HG03196 (cell line): ENCODE measurements at regions not wholly inside any gene's neighbourhood (a gene's known extent, or its start where the extent isn't known, plus 50 kb on each side); places are given as distances from the start of the nearest gene placed in this dataset.
"Not testable (repeated sequence)": the region's sequence is repeated elsewhere in the genome, so short reads cannot be mapped to it uniquely, and the experiment has no call there.

Experiments
- ATAC-seq: cut with Tn5 transposase; IDR thresholded peaks from one replicate; pipeline ENCODE4 v1.9.1; 2021; ENCODE audit not compliant: unreplicated experiment

- ATAC-seq = no peak
These were observed 204.1 kb upstream of the SEMA6A start for GRCh38 chr5:116778651-116779280.

DNA sequence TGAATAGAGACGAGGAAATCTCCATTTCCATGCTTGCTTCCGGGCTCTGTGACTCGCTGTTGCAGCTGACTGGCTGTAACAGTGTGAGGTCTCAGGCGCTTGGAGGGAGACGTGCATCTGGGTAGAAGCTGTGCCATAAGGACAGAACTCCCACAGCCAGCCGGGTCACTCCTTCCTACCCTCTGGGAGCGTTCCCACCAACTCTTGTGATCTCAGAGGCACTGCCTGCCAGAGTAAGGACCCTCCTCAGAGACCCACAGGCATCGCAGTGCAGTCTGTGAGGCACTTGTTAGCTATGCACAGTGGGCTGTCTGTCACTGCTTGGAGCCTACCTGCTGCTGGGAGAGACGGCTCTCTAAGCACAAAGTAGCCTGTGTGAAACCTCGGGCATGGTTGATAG is 203.4 kb upstream of the SEMA6A start:
- ATAC-seq = peak; percentile 64

- no peak for ATAC-seq
These were observed 199.3 kb upstream of the SEMA6A start for GRCh38 chr5:116773926-116774325.

GRCh38 chr5:116772806-116773205 is 198.2 kb upstream of the SEMA6A start:
- ATAC-seq = no peak

DNA sequence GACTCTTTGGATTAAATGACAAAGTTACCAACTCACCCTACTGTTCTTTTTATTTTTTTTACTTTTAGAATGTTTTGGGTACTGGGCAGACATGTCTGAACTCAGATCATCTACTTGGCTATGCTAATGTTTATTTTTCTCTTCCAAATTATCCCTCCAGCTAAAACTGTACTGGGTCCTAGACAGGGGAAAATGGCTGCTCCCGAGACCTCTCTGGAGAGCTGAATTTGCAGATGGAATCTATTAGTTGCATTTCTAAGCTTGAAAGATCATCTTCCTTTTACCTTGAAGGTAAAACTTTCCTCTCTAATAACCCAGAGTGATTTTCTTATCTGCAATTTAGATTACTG is 197.5 kb upstream of the SEMA6A start:
- ATAC-seq = no peak

DNA sequence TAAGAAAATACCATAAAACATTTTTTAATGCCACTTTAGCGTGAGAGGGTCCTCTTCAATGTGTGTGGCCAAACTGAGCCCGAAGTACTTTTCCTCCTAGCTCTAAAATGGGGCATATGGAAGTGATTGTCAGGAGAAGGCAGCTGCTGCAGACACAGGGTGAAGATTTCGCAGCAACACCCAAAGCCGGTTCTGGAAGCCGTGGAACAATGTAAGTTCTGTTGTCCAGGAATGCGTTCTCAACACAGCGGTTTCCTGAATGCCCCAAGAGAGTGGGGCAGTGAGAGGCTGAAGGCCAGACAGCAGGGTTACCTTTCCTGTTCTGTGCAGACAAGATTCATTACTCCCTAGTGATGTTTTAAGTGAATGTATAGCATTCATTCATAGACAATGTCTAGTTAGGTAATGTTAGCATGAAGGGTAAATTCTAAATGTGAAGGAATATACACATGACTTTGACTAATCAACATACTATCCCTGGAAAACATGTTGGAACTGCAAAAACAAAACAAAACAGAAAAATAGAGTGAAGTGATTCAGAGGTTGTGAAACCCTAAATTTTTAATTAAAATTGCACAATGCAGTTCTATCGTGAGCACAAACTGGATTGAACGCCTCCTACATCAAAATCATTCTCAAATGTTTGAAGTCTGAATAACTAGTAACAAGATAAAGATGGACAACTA is 197.0 kb upstream of the SEMA6A start:
- no peak for ATAC-seq

DNA sequence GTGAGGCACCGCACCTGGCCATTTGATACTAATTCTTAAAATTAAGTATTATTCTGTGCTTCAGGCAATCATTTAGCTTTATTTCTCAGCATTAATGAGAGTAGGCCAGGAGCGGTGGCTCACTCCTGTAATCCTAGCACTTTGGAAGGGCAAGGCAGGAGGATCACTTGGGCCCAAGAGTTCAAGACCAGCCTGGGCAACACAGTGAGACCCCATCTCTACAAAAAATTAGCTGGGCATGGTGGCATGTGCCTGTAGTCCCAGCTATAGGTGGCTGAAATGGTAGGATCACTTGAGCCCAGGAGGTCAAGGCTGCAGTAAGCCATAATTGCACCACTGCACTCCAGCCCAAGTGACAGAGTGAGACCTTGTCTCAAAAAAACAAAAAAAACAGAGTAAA is 195.3 kb upstream of the SEMA6A start:
- not testable (repeated sequence) for ATAC-seq

DNA sequence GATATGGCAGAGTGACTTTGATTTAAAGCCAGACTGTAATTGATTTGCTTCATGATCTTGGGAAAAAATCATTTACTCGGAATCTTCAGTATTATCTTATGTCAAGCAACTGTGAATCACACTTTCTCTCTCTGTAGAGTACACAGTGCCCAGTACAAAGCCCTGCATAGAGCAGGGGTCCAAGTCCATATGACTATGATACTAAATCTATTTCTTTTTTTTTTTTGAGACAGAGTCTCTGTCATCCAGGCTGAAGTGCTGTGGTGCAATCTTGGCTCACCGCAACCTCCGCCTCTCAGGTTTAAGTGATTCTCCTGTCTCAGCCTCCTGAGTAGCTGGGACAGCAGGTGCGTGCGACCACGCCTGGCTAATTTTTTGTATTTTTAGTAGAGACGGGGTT is 194.8 kb upstream of the SEMA6A start:
- no peak for ATAC-seq

DNA sequence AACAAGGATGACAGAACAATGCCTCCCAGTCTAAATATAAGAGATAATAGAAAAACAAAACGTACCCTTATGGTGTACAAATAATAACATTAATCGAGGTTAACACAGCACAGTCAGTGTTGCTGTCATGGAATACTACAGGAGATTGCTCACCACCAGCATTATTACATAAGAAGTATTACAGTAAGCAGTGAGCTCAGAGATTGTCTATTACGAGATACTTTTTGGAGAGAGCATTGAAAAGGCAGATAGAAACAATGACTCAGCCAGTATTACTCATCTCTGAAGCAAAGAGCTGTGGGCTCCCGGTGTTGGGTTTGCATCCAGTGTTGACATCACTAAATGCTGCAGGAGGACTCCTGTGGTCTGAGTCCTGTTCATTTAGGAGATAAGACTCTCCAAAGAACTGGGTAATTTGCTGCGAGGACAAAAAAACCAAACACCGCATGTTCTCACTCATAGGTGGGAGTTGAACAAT is 191.9 kb upstream of the SEMA6A start:
- no peak for ATAC-seq

GRCh38 chr5:116765441-116765840 is 190.8 kb upstream of the SEMA6A start:
- no peak for ATAC-seq

- ATAC-seq = peak; percentile 24
These were observed 190.3 kb upstream of the SEMA6A start for GRCh38 chr5:116764941-116765340.

- peak; percentile 81 for ATAC-seq
These were observed 189.6 kb upstream of the SEMA6A start for GRCh38 chr5:116763987-116764866.

DNA sequence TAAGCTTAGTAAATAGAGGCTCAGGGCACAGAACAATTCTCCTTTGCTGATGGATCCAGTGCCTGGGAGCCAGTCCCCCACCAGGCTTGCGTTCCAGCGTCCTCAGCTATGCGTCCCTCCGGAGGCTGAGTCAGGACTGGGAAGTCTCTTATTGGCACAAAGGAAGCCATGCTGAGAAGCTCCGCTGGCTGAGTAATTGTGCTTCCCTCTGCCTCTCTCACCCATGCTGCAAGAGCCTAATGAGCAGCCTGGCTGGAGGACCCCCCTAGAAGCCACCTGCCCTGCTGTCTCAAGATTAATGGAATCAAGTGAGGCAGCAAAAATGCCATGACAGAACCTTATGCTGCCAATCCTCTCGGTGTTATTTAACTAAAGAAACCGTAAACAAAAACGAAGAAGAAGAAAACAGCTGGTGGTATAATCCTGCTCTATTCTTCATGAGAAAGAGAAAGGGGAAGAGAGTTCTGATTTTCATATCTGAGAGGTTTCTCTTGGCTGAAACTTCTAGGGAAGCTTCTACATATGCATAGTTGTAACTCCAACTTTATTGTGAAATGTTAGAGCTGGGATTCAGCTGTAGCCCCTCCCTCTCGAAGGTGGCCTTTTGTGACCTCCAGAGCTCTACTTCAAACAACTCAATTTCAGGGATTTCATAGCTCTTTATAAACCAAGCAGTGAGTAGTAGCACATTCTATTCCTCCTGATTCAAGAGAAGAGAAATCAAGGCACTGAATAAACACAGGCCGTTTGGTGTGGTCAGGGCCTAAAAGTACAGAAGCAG is 185.4 kb upstream of the SEMA6A start:
- no peak for ATAC-seq

DNA sequence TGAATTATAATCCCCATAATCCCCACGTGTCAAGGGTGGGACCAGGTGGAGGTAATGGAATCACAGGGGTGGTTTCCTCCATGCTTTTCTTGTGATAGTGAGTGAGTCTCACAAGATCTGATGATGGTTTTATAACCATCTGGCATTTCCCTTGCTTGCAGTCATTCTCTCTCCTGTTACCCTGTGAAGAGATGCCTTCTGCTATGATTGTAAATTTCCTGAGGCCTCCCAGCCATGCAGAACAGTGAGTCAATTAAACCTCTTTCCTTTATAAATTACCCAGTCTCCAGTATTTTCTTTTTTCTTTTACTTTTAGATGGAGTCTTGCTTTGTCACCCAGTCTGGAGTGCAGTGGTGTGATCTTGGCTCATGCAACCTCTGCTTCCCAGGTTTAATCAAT is 182.7 kb upstream of the SEMA6A start:
- no peak for ATAC-seq

DNA sequence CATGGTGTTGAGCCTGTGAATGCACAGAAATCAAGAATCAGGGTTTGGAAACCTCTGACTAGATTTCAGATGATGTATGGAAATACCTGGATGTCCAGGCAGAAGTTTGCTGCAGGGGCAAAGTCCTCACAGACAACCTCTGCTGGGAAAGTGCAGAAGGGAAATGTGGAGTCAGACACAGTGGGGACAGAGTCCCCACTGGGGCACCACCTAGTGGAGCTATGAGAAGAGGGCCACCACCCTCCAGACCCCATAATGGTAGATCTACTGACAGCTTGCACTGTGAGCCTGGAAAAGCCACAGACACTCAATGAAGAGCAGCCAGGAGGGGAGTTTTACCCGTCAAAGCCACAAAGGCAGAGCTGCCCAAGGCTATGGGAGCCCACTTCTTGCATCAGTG is 181.9 kb upstream of the SEMA6A start:
- ATAC-seq = no peak

GRCh38 chr5:116754556-116754955 is 179.9 kb upstream of the SEMA6A start:
- ATAC-seq = no peak

- no peak for ATAC-seq
These were observed 177.1 kb upstream of the SEMA6A start for GRCh38 chr5:116751684-116752083.

- no peak for ATAC-seq
These were observed 176.3 kb upstream of the SEMA6A start for GRCh38 chr5:116750631-116751580.

GRCh38 chr5:116747881-116748280 is 173.3 kb upstream of the SEMA6A start:
- ATAC-seq = no peak

- no peak for ATAC-seq
These were observed 172.0 kb upstream of the SEMA6A start for GRCh38 chr5:116746668-116747067.
